Fibroblast of peridontal ligament (primary cell): ENCODE measurements at regions not wholly inside any gene's neighbourhood (a gene's known extent, or its start where the extent isn't known, plus 50 kb on each side); places are given as distances from the start of the nearest gene placed in this dataset.

Experiments
- DNase-seq: peaks from one replicate; pipeline ENCODE4 v3.0.0-alpha.2; 2010; ENCODE audit errors: extremely low read depth

DNA sequence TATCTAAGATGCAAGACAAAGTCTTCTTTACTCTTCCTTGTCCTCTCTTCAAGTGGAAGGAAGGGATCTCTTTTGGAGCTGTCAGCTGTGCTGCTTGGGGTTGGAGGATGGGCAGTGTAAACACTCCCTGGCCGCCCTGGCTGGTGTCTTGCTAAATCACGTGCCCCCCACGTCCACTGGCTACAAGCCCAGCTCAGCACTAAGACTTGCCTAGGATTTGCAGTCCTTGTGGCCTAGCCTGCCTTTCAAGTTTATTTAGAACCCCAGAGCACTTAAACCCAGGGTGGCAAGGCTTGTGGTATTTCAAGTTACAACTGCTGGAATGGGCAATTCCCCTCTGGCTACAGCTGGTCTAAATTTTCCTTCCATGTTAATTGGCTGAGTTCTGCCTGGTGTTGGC, 272.4 kb upstream of the MYO3A start:
- DNase-seq = no peak

DNA sequence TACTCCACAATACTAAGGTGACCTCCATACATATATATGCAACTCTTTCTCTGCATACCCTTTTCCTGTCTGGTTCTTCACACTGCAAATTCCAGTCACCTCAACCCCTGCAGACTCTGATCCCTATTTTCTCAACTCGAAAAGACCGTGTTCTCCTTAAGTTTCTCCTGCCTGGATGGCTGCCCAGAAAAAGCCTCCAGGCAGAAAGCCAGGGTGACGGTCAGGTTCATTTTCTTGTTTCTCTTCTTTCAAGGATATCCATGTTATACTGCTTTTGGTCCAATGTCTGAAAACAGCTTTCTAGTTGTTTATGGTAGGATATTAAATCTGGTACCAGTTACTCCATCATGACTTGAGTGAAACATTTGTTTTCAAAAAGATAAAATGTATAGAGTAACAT, 267.8 kb upstream of the MYO3A start:
- DNase-seq = no peak

DNA sequence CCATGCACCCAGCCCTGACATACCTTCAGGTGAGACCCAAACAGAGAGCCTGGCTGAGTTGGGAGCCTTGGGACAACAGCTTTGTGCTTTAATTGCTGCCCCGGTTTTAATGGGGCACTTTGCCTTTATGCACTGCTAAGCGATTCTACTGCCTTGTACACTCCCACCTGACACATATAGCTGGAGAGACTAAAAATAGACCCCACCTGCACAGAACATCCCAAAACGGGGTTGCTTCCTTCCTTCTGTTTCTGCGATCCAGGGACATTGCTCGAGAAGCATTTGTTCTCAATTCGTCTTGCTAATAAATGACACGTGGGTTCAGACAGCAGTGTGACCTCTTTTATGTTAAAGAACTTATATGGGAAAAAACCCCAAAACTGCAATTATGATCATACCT, 258.8 kb upstream of the MYO3A start:
- DNase-seq = no peak

DNA sequence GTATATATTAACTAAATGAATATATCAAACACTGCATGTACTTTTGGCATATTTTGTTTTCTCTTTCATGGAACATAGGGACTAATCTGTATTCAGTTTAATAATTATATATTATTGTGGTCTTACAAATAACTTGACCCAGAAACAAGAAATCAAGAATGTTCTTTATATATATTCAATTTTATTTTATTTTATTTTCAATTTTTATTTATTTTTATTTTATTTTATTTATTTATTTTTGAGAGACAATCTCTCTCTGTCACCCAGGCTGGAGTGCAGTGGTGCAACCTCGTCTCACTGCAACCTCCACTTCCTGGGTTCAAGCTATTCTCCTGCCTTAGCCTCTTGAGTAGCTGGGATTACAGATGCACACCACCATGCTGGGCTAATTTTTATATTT, 258.4 kb upstream of the MYO3A start:
- DNase-seq = no peak

DNA sequence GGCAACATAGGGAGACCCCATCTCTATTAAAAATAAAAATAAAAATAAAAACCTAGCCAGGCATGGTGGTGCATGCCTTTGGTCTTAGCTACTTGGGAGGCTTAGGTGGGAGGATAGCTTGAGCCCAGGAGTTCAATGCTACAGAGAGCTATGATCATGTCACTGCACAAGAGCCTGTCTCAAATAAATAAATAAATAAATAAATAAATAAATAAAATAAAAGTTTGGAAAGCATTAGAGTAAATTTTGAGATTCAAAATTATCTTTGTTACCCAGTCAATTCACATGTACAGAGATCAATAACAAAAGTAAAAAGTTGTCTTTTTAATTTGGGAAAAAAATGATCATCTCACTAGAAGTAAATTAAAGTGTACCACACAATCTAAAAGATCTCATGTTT, 255.8 kb upstream of the MYO3A start:
- DNase-seq = no peak

DNA sequence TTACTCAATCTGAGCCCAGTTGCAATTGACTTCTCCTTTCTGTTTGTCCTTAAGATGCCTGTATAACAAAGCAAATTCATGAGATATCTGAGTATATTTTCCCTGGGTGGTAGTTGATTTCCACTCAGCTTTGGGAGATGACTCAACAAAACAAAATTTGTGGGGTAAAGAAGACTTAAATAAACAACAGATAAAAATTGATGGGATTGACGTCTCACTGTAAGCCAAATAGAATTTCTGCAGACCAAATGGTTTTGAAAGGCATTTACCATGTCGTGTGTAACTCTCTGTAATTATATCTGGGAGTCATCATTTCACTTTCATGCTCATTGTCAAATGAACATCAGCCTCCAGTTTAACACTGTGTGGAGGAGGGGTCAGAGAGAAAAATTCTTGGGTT, 255.4 kb upstream of the MYO3A start:
- no peak for DNase-seq

DNA sequence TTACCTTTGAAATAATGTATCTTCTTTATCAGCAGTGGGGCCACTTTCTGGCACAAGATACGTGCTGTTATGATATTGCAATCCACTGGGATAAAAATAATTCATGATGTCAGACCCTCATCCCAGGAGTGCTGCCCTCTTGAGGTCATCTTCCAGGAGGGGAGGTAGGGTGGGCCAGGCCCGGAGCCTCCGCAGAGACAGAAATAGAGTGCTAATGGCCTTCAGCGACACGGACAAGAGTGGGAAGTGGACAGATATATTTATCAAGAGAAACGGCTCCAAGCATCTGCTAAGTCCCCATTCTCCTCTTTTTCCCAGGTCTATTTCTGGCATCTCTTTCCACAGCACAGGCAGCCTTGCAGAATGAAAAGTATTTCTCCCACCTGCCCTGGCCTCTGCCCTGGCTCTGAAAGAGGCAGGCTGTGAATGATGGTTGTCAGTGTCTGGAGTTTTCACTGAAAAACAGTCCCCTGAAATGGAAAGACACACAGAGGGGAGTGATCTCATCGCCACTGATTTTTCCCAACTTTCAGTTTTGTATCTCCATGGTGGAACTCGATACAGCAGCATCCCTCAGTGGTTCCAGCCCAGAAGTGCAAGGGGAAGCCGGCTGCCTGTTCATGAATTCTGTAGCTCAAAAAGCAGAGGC, 251.7 kb upstream of the MYO3A start:
- DNase-seq = peak; percentile 11

DNA sequence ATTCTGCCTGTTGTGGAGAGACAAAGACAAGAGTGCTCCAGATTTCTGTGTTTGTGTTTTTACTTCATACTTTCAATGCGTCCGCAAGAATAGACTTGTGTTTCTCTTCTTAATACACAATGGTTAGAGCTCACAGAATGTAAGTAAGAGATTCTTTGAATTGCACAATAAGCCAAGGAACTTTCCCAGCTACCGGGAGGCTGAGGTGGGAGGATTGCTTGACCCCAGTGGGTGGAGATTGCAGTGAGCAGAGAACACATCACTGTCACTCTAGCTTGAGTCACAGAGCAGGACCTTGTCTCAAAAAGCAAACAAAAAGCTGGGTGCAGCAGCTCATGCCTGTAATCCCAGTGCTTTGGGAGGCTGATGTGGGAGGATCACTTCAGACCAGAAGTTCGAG, 250.7 kb upstream of the MYO3A start:
- no peak for DNase-seq

DNA sequence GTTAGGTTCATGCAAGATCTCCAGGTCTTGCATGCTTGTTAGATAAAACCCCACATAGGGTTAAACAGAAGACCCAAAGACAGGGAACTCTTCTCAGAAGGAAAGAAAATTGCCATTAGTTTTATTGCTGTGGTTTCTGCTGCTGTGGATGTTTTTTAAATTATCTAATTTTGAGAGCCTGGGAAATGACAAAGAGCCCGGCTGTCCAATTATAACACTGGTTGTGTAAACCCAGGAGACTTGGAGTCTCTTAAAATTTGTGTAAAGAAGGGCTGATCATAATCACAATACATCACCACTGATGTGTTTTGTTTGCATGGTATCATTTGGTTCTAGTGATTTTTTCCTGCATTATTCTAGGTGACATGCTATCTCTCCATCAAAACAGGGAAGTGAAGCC, 246.5 kb upstream of the MYO3A start:
- DNase-seq = no peak

DNA sequence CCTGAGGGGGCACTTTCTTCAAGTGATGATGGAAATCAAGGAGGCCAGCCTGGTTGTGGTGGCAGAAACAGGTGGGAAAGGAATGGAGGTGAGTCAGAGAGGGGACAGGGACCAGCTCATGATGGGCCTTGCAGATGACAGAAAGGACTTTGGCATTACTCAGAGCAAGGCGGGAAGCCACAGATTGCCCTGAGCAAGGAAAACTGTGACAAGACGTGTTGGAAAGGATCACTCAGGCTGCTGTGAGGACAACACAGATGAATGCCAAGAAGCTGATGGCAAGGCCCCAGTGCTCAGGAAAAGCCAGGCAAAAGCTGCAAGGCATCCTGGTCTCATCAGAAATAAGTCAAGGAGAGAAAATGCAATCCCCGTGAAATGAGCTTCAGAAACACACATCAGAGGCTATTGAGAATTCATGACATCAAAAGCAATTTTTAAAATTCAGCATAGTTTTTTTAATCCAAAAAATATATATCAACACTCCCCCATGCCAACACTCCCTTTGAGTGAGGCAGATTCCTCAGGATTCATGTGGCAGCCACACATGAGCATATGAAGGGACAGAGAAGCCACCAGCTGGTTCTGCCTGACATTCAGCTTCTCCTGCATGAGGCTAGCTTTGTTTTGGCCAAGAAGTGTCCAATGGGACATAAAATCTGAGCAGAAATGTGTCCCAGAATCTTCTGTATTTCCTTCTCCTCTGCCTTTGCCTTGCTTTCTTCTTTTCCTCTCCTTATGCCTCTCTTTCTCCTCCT, 244.5 kb upstream of the MYO3A start:
- no peak for DNase-seq

DNA sequence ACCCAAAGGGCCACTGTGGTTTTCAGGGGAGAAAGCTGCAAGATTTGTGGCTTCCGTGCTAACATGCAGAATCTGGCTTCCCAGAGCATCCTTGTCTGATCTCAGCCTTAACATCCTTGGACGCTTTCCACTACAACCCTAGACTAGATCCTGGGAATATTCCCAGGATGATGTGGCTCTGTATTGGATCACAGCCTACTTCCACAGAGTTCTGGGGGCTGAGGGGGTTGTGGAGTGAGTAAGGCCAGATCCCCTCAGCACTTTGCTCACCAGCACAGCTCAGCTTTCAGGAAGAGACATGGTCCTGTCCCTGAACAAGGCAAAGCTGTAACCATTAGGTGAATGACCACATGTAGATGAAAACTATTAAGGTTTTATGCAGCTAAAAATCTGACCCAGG, 241.3 kb upstream of the MYO3A start:
- no peak for DNase-seq

DNA sequence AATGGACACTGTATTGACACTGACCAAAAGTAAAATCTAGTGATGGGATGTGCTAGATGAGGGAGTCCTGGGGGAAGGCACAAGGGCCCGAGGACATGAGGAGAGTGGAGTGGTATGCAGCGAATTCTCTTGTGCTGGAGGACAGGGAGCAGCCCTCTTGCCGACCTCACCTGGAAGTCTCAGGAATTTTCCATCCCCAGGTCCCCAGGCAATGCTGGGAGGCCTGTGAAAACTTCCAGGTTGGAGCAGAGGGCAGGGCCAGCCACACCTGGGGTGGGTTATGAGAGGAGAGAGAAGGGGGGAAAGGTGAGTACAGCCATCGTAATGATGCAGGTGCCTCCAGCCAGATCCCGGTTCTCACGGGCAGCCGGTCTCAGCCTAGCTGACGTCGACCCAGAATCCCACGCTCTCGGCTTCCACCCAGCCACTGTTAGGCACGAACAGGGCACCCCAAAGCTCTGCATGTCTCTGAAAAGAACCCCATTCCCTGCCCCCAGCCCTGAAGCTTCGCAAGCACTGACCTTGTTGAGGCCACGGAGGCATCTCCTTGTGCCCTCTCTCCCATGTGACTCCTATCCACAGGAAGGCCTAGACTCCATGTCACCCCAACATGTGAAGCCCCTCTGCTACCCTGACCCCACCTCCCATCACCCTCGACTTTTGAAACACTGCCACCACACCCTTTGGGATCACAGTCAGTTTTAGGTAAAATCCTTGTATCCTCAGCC, 239.7 kb upstream of the MYO3A start:
- no peak for DNase-seq

DNA sequence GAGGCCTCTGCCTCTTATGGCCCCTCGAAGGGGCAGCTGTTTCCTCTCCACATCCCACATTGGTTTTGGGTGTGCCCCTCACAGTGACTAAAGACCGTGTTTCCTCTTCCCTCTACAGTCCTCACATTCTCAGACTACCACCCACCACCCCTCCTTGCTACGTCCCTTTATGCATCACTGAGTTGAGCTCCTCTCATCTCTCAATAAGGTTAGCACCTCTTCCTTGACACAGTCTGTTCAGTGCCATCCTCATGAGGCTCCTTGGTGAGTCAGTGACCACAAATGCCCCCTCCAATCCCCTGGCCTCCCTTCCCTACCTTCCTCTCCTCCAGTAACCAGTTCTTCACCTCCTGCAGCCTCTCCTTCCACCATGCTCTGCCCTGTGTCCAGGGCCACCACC, 239.1 kb upstream of the MYO3A start:
- no peak for DNase-seq

DNA sequence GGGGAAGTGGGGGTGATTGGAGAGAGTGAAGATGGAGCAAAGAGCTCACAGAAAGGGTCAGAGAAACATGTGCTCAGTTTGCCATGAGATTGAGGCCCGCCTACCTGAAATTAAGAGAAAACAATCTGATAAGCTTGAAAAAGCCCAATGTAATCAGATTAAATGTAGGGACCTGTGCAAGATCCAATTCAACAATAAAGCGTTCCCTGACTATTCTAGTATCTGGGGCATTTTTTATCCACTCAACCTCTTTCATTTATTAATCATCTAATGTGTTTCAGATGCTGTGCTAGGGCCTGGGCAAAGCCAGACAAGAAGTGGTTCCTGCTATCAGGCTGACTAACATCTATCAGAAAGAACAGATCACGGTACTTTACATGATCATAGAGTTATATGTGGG, 238.4 kb upstream of the MYO3A start:
- no peak for DNase-seq

DNA sequence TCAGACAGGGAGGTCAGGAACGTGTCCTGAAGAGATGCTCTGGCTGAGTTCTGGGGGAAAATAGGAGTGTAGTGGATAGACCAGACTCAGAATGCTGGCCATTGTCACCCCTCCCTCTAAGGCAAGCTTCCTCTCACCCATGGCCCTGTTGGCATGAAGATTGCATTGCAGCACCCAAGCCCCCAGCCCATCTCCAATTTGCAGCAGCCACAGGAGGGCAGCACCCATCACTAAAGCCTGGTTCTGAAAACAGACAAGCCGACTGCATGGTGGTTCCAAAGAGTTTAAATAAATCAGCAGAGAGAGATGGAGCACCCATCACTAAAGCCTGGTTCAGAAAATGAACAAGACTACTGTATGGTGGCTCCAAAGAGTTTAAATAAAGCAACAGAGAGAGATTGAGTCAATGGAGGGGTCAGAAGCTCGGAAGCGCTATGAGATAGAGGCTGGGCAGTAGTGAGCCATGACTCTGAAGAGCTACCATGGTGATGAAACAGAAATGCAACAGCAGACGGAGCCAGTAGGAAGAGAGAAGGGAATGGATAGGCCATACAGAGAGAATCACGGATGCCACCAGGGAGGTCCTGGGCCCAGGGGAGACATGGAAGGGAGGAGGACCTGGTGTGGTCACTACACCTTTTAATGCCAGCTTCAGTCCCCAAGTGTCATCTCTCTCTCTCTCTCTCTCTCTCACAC, 237.9 kb upstream of the MYO3A start:
- no peak for DNase-seq

DNA sequence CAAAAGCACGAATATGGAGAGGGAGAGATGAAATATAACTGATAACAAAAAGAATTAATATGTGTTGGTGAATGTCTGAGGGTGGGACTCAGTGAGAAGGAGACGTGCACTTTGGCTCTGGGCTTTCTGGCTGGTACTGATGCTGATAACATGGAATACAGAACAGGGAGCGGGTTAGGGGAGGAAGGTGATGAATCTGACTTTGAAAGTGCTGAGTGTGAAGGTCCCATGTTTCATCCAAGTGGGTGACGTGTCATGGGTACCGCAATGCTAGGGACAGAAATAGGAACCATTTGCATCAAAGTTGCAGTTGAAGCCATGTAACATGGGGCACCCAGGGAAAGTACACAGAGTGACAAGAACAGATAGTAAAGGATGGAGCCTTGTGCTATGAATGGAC, 236.6 kb upstream of the MYO3A start:
- DNase-seq = no peak

DNA sequence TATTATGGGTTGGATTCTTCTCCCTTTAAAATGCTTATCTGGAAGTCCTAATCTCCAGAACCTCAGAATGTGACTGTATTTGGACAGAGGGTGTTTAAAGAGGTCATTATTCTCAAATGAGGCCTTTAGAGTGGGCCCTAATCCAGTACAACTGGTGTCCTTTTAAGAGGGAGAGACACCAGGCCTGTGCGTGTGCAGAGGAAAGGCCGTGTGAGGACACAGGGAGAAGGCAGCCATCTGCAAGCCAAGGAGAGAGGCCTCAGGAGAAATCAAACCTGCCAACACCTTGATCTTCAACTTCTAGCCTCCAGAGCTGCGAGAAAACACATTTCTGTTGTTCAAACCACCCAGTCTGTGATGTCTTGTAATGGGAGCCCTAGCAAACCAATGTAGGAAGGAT, 235.4 kb upstream of the MYO3A start:
- DNase-seq = no peak

DNA sequence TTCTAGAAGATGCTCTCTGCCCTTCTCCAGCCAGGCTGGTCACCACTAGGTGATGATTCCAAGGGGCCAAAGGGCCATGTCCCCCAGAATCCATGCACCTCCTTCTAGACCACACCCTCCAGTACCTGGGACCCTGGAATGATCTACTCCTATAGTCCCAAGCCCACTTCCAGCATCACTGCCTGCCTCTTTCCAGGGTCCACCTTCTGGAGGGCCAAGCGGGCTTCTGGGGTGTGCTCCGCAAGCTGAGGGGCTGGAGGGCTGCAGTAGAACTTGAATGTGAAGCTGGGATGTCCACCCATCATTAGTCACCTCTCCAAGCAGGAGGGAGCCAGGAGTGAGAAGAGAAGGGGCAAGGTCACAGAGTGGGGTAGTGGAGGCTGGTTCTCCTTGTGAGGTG, 234.4 kb upstream of the MYO3A start:
- DNase-seq = no peak

DNA sequence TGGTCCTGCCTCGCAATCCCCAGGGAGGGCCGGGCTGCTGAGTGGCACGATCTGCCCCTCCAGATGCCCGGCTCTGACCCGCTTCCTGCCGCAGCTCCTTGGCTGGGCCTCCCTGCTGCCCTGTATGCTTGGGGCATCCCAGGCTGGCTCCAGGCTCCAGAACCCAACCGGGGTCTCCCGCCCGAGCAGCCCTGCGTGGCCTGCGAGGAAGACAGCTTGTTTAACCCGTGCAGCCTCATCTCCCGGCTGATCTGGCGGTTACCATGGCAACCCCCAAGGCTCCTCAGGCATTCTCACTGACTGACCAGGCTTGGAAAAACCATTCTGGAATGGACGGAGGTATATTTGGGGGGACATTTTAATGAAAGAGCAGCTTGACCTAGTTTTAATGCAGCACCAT, 232.4 kb upstream of the MYO3A start:
- no peak for DNase-seq

DNA sequence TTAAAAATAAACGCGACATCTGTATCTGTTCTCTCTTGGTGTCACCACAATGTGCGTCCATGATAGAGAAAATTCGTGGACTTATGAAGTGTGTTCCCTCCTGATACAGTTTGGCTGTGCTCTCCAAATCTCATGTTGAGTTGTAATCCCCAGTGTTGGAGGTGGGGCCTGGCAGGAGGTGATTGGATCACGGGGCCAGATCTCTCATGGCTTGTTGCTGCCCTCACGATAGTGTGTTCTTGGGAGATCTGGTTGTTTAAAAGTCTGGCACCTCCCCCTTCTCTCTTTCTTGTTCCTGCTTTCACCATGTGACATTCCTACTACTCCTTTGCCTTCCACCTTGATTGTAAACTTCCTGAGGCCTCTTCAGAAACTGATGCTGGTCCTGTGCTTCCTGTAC, 229.4 kb upstream of the MYO3A start:
- DNase-seq = no peak

DNA sequence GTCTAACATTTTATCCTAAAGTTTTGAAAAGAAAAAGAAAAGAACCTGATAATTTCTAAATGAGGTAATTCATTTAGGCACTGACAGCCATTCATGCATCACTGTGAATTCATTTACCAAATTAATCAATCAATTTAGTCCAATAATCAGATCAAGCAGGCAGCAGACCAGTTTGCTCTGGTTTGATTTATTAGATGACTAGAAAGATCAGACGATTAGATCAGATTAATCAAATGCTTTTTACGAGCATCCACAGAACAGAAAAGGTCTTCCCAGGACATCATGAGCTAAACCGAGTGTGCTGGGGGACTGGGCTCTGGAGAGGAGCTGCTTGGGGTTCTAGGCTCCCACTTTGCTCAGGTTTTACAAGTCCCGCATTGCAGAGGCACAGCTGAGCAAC, 226.5 kb upstream of the MYO3A start:
- no peak for DNase-seq

DNA sequence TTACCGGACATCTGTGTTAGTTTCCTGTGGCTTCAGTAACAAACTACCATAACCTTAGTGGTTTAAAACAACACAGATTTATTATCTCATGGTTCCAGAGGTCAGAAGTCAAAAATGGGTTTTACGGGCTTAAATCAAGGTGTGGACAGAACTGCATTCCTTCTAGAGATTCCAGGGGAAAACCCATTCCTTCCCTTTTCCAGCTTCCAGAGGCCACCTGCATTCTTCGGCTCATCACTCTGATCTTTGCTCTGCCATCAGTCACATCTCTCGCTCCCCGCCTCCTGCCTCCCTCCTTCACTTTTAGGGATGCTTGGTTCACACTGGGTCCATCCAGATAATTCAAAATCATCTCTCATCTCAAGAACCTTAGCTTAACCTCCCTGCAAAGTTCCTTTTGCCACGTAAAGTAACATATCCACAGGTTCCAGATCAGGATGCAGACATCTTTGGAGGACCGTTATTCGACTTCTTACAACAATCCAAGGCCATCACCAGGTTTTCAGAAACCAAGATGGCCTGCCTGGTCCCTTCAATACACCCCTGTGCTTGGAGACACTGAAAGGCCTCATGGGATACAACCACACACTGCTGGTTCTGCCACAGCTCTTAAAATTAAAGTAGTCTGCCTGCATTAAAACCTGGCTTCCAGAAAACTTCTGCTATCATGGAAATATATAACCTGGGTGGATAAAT, 225.9 kb upstream of the MYO3A start:
- no peak for DNase-seq
